ENCODE measurements at regions not wholly inside any gene's neighbourhood (a gene's known extent, or its start where the extent isn't known, plus 50 kb on each side); places are given as distances from the start of the nearest gene placed in this dataset.

DNA sequence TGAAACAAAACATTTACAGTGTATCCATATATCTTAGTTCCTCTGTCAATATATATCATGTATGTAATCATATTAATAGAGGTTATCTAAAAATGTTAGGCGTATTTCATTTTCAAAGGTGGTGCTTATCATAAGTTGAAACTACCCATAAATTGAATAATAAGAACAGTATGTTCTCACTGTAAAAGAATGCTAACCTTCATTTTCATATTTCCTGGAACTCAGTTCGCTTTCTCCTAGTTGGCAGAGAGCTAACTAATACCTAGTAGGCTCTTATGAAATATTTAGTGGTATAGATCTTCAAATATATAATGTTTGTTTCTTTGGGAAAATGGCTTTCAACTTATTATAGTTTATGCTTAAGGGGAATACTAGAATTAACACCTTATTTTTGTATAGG is 118.4 kb downstream of the DISP1 start:
- no peak for ATAC-seq (ENCODE audit: poor library complexity)
- H3K4me3 Mint-ChIP-seq, result no peak overlapping the region
- intact Hi-C loops (cut with DNase I, micrococcal nuclease), result loop anchor here in 1 of 2 experiments (10.0 kb wide), 1 partner anchor 88 kb away; no protein-coding TSS in a partner anchor
- Histone ChIP-seq H3K27me3 (ENCODE audit: control insufficient read depth in 1 of 2, insufficient read depth in 2 of 2, low read length in 2 of 2) (no peaks in the 10 kb centered on the region), H3K4me3 (ENCODE audit: low read length) (no peak overlapping the region), H3K27ac (ENCODE audit: low read depth in 1 of 2, low read length in 2 of 2) (no peak overlapping the region), H3K4me1 (ENCODE audit: insufficient read depth, low read length) (no peaks in the 10 kb centered on the region), H3K36me3 (ENCODE audit: insufficient read depth, low read length) (no peaks in the 10 kb centered on the region), H3K9me3 (ENCODE audit: control insufficient read depth in 1 of 2, insufficient read depth in 1 of 2, low read length in 2 of 2) (no peaks in the 10 kb centered on the region)
- H3K36me3 Mint-ChIP-seq (ENCODE audit: low read depth), result no peaks in the 10 kb centered on the region
- no peak for DNase-seq
- TF ChIP-seq, protein P1, sequence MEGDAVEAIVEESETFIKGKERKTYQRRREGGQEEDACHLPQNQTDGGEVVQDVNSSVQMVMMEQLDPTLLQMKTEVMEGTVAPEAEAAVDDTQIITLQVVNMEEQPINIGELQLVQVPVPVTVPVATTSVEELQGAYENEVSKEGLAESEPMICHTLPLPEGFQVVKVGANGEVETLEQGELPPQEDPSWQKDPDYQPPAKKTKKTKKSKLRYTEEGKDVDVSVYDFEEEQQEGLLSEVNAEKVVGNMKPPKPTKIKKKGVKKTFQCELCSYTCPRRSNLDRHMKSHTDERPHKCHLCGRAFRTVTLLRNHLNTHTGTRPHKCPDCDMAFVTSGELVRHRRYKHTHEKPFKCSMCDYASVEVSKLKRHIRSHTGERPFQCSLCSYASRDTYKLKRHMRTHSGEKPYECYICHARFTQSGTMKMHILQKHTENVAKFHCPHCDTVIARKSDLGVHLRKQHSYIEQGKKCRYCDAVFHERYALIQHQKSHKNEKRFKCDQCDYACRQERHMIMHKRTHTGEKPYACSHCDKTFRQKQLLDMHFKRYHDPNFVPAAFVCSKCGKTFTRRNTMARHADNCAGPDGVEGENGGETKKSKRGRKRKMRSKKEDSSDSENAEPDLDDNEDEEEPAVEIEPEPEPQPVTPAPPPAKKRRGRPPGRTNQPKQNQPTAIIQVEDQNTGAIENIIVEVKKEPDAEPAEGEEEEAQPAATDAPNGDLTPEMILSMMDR (IDR thresholded peaks at IDR 0.05), result no peak
- POLR2A ChIA-PET, result no interaction called here
- no peaks in the 10 kb centered on the region for H3K9me3 Mint-ChIP-seq
- no peaks in the 10 kb centered on the region for H3K4me1 Mint-ChIP-seq (ENCODE audit: low read depth)
- no peaks in the 10 kb centered on the region for H3K27me3 Mint-ChIP-seq
- CTCF ChIA-PET, result no interaction called here
- H3K27ac Mint-ChIP-seq, result no peak overlapping the region

DNA sequence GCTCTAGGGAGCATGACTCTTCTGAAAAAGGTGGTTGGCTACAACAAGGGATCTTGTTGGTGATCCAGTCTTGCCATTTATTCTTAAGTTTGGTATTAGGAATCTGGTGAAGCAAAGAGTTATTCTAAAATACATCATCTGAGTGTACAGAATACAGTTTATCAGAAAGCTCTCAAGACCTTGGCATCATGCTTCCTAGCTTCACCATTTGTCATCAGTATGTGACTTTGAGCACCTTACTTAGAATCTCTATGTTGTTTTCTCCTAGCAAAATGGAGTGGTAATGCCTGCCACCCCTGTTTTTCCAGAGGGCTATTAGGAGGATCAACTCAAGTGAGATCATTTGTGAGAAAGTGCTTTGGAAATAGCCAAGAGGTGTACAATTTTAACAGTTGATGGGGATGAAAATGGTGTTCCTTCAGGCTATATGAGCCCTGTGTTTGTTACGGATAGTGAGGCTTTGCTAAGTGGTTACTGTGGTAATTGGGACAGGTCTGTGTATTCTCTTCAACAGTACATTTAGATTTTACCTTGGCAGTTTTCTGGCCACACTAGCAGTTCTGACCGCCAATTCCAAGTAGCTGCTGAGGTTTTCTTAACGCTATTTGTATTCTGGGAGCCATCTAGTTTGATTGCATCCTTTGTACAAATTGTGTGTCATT is 120.5 kb downstream of the DISP1 start:
- CTCF ChIA-PET, result no interaction called here
- no peak overlapping the region for H3K27ac ChIP-seq (ENCODE audit: low read depth in 1 of 2, low read length in 2 of 2)
- H3K4me3 ChIP-seq (ENCODE audit: low read length), result no peak overlapping the region
- intact Hi-C loops (cut with DNase I, micrococcal nuclease), result loop anchor here in 1 of 2 experiments (10.0 kb wide), 1 partner anchor 91 kb away; no protein-coding TSS in a partner anchor
- H3K9me3 Mint-ChIP-seq, result no peaks in the 10 kb centered on the region
- no peaks in the 10 kb centered on the region for H3K4me1 Mint-ChIP-seq (ENCODE audit: low read depth)
- H3K27ac Mint-ChIP-seq, result no peak overlapping the region
- H3K36me3 ChIP-seq (ENCODE audit: insufficient read depth, low read length), result no peaks in the 10 kb centered on the region
- no peak overlapping the region for H3K4me3 Mint-ChIP-seq
- TF ChIP-seq, protein P1 (IDR thresholded peaks at IDR 0.05), result no peak
- POLR2A ChIA-PET, result no interaction called here
- H3K27me3 Mint-ChIP-seq, result no peaks in the 10 kb centered on the region
- H3K36me3 Mint-ChIP-seq (ENCODE audit: low read depth), result no peaks in the 10 kb centered on the region
- DNase-seq, result no peak
- no peaks in the 10 kb centered on the region for H3K27me3 ChIP-seq (ENCODE audit: control insufficient read depth in 1 of 2, insufficient read depth in 2 of 2, low read length in 2 of 2)
- ATAC-seq (ENCODE audit: poor library complexity), result no peak
- no peaks in the 10 kb centered on the region for H3K4me1 ChIP-seq (ENCODE audit: insufficient read depth, low read length)
- no peaks in the 10 kb centered on the region for H3K9me3 ChIP-seq (ENCODE audit: control insufficient read depth in 1 of 2, insufficient read depth in 1 of 2, low read length in 2 of 2)

DNA sequence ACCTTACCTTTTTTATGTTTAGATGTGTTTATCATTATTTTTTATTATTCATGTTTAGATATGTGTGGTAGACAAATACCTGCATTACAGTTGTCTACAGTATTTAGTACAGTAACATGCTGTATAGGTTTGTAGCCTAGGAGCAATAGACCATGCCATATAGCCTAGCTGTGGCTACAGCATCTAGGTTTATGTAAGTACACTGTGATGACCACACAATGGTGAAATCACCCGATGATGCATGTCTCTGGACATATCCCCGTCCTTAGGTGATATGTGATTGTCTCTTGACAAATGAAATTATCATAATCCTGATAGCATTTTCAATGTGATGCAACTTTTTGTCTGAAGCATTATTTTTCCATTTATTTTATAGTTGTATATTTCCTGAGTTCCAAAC is 121.2 kb downstream of the DISP1 start:
- H3K36me3 ChIP-seq (ENCODE audit: insufficient read depth, low read length), result no peaks in the 10 kb centered on the region
- H3K27ac Mint-ChIP-seq, result no peak overlapping the region
- no peaks in the 10 kb centered on the region for H3K36me3 Mint-ChIP-seq (ENCODE audit: low read depth)
- no peak overlapping the region for H3K27ac ChIP-seq (ENCODE audit: low read depth in 1 of 2, low read length in 2 of 2)
- intact Hi-C loops (cut with DNase I, micrococcal nuclease), result loop anchor here in 1 of 2 experiments (10.0 kb wide), 1 partner anchor 91 kb away; no protein-coding TSS in a partner anchor
- no peak overlapping the region for H3K4me3 Mint-ChIP-seq
- DNase-seq (no peak), ATAC-seq (ENCODE audit: poor library complexity) (no peak)
- no peaks in the 10 kb centered on the region for H3K9me3 Mint-ChIP-seq
- no peaks in the 10 kb centered on the region for H3K4me1 ChIP-seq (ENCODE audit: insufficient read depth, low read length)
- H3K27me3 Mint-ChIP-seq, result no peaks in the 10 kb centered on the region
- TF ChIP-seq, protein P1 (IDR thresholded peaks at IDR 0.05), result no peak
- no peaks in the 10 kb centered on the region for H3K4me1 Mint-ChIP-seq (ENCODE audit: low read depth)
- H3K4me3 ChIP-seq (ENCODE audit: low read length), result no peak overlapping the region
- no peaks in the 10 kb centered on the region for H3K27me3 ChIP-seq (ENCODE audit: control insufficient read depth in 1 of 2, insufficient read depth in 2 of 2, low read length in 2 of 2)
- no peaks in the 10 kb centered on the region for H3K9me3 ChIP-seq (ENCODE audit: control insufficient read depth in 1 of 2, insufficient read depth in 1 of 2, low read length in 2 of 2)
- ChIA-PET POLR2A (no interaction called here), CTCF (no interaction called here)
